Natural killer cell (primary cell): ENCODE measurements at regions not wholly inside any gene's neighbourhood (a gene's known extent, or its start where the extent isn't known, plus 50 kb on each side); places are given as distances from the start of the nearest gene placed in this dataset.

Source experiments
- ATAC-seq, 3 donors: fragments of 150-1000 bp in 2 of 3; fragments of 200-7000 bp in 1 of 3; cut with Tn5 transposase; 1 replicate in 1 of 3; 2 replicates in 2 of 3; pipeline ENCODE4 v1.10.0; 2021; ENCODE audit warnings: mild to moderate bottlenecking in 2 of 3, moderate library complexity in 2 of 3
- DNase-seq, 2 donors: peaks; one replicate each; pipeline versions ENCODE4 v3.0.0 to v3.0.0-alpha.2; 2013 to 2021; ENCODE audit warnings: mixed read lengths in 1 of 2
- H3K27ac ChIP-seq: one replicate; pipeline ENCODE4 v1.5.1; 2013; ENCODE audit warnings: mild to moderate bottlenecking, low read length
- H3K27me3 ChIP-seq: one replicate; pipeline ENCODE4 v1.6.1; 2013; ENCODE audit warnings: low read length; ENCODE audit not compliant: control insufficient read depth, insufficient read depth
- H3K36me3 ChIP-seq: one replicate; pipeline ENCODE4 v1.6.1; 2013; ENCODE audit warnings: low read length; ENCODE audit not compliant: control insufficient read depth, insufficient read depth
- H3K4me1 ChIP-seq: one replicate; pipeline ENCODE4 v1.6.1; 2013; ENCODE audit warnings: low read length; ENCODE audit not compliant: control insufficient read depth, insufficient read depth
- H3K4me3 ChIP-seq: one replicate; pipeline ENCODE4 v1.5.1; 2013; ENCODE audit warnings: low read length
- H3K9me3 ChIP-seq: one replicate; pipeline ENCODE4 v1.6.1; 2013; ENCODE audit warnings: low read length; ENCODE audit not compliant: control insufficient read depth, insufficient read depth
- H3K27ac Mint-ChIP-seq, 2 donors: one replicate each; pipeline ENCODE4 v1.8.0; 2022; ENCODE audit warnings: mild to moderate bottlenecking in 2 of 2, mixed read lengths in 2 of 2, moderate library complexity in 1 of 2
- H3K27me3 Mint-ChIP-seq, 2 donors: one replicate each; pipeline ENCODE4 v1.8.0; 2022; ENCODE audit warnings: low read depth in 2 of 2, mixed read lengths in 2 of 2
- H3K36me3 Mint-ChIP-seq: one replicate; pipeline ENCODE4 v1.8.0; 2022; ENCODE audit warnings: mixed read lengths
- H3K4me1 Mint-ChIP-seq, 2 donors: one replicate each; pipeline ENCODE4 v1.8.0; 2022; ENCODE audit warnings: mixed read lengths in 2 of 2
- H3K4me3 Mint-ChIP-seq: one replicate; pipeline ENCODE4 v1.8.0; 2022; ENCODE audit warnings: mild to moderate bottlenecking, moderate library complexity, mixed read lengths
- H3K9me3 Mint-ChIP-seq, 2 donors: one replicate each; pipeline ENCODE4 v1.8.0; 2022; ENCODE audit warnings: mixed read lengths in 2 of 2
- CTCF ChIP-seq: fragments of 200-600 bp; IDR thresholded peaks from one replicate; pipeline ENCODE4 v1.8.0; 2022; ENCODE audit warnings: antibody characterized with exemption
- WGBS: methylation state at CpG from one replicate; pipeline ENCODE4 v1.1.7; 2013; ENCODE audit warnings: missing lambda C conversion rate; ENCODE audit not compliant: insufficient coverage; 5-methylcytosine and 5-hydroxymethylcytosine counted together
- intact Hi-C: fragments of 100-400 bp; cut with micrococcal nuclease; formaldehyde crosslinking; loops from one replicate; pipeline ENCODE4 v1.14.2; 2022

GRCh38 chr15:93694033-93694432, 537.3 kb upstream of the MCTP2 start:
- Histone ChIP-seq H3K9me3 (no peaks in the 10 kb centered on the region), H3K4me1 (no peaks in the 10 kb centered on the region), H3K36me3 (no peaks in the 10 kb centered on the region), H3K27ac (no peak overlapping the region), H3K27me3 (no peaks in the 10 kb centered on the region), H3K4me3 (no peak overlapping the region)
- Mint-ChIP-seq H3K4me3 (no peak overlapping the region), H3K36me3 (peaks cover 7% of the 10 kb centered on the region), H3K9me3 (peaks cover 0 to 2% of the 10 kb centered on the region in 2 donors), H3K27me3 (peaks cover 9 to 13% of the 10 kb centered on the region in 2 donors), H3K4me1 (no peaks in the 10 kb centered on the region), H3K27ac (no peak overlapping the region)
- intact Hi-C loops, result no loop called here
- no peak for TF ChIP-seq CTCF
- ATAC-seq (no peak), DNase-seq (no peak)
- WGBS, result 83% methylated on average over 1 of the region's 2 CpGs

GRCh38 chr15:93683651-93684050, 547.7 kb upstream of the MCTP2 start:
- H3K36me3 ChIP-seq, result no peaks in the 10 kb centered on the region
- H3K4me3 Mint-ChIP-seq, result no peak overlapping the region
- WGBS, result 69% methylated on average over 1 of the region's 1 CpG

GRCh38 chr15:93671387-93671943, 559.9 kb upstream of the MCTP2 start:
- Histone ChIP-seq H3K36me3 (no peaks in the 10 kb centered on the region), H3K9me3 (no peaks in the 10 kb centered on the region), H3K27ac (no peak overlapping the region), H3K4me3 (no peak overlapping the region), H3K4me1 (no peaks in the 10 kb centered on the region), H3K27me3 (peaks cover 3% of the 10 kb centered on the region)
- Mint-ChIP-seq H3K27ac (no peak overlapping the region), H3K4me1 (no peaks in the 10 kb centered on the region), H3K27me3 (peaks cover 8 to 24% of the 10 kb centered on the region in 2 donors), H3K9me3 (peaks cover 0 to 2% of the 10 kb centered on the region in 2 donors), H3K4me3 (no peak overlapping the region), H3K36me3 (no peaks in the 10 kb centered on the region)
- intact Hi-C loops, result no loop called here
- DNase-seq, result no peak
- ATAC-seq, result no peak
- WGBS, result 90% methylated on average over 12 of the region's 12 CpGs
- TF ChIP-seq CTCF, result no peak

More at GRCh38 chr15:93683651-93684050, 547.7 kb upstream of the MCTP2 start:
- peaks cover 13% of the 10 kb centered on the region for H3K9me3 ChIP-seq
- Mint-ChIP-seq H3K9me3 (peaks cover 6 to 11% of the 10 kb centered on the region in 2 donors), H3K4me1 (no peaks in the 10 kb centered on the region), H3K36me3 (no peaks in the 10 kb centered on the region), H3K27ac (no peak overlapping the region), H3K27me3 (peaks cover 0 to 13% of the 10 kb centered on the region in 2 donors)
- DNase-seq, result no peak
- intact Hi-C loops, result no loop called here
- ATAC-seq, result no peak
- no peaks in the 10 kb centered on the region for H3K4me1 ChIP-seq
- no peak overlapping the region for H3K4me3 ChIP-seq
- H3K27me3 ChIP-seq, result no peaks in the 10 kb centered on the region
- H3K27ac ChIP-seq, result no peak overlapping the region
- no peak for TF ChIP-seq CTCF

- H3K36me3 Mint-ChIP-seq, result no peaks in the 10 kb centered on the region
- no peak overlapping the region for H3K4me3 ChIP-seq
- H3K9me3 Mint-ChIP-seq, result peaks cover 0 to 2% of the 10 kb centered on the region in 2 donors
- H3K27ac Mint-ChIP-seq, result no peak overlapping the region
- WGBS, result 94% methylated on average over 3 of the region's 6 CpGs
- no peak for DNase-seq
- no peak overlapping the region for H3K27ac ChIP-seq
- no peaks in the 10 kb centered on the region for H3K4me1 ChIP-seq
- intact Hi-C loops, result no loop called here
- no peak overlapping the region for H3K4me3 Mint-ChIP-seq
- H3K27me3 Mint-ChIP-seq, result peaks cover 8 to 24% of the 10 kb centered on the region in 2 donors
- H3K9me3 ChIP-seq, result no peaks in the 10 kb centered on the region
- ATAC-seq, result no peak
- TF ChIP-seq CTCF, result no peak
- peaks cover 3% of the 10 kb centered on the region for H3K27me3 ChIP-seq
- no peaks in the 10 kb centered on the region for H3K36me3 ChIP-seq
- no peaks in the 10 kb centered on the region for H3K4me1 Mint-ChIP-seq
These were observed 560.4 kb upstream of the MCTP2 start for GRCh38 chr15:93670931-93671330.
